ENCODE measurements at regions not wholly inside any gene's neighbourhood (a gene's known extent, or its start where the extent isn't known, plus 50 kb on each side); places are given as distances from the start of the nearest gene placed in this dataset.

- TF ChIP-seq CTCF (IDR thresholded peaks at IDR 0.05; ENCODE audit: poor library complexity): no peak
- TF ChIP-seq EZH2 (IDR thresholded peaks at IDR 0.05; ENCODE audit: borderline replicate concordance): no peak
- TF ChIP-seq EZH2phosphoT487 (IDR thresholded peaks at IDR 0.05; ENCODE audit: low read depth, severe bottlenecking, unreplicated experiment): no peak
Observed at GRCh38 chr9:35546853-35547252, 56.9 kb downstream of the RUSC2 start.
